Esophagus (tissue), 2 donors: ENCODE measurements at regions not wholly inside any gene's neighbourhood (a gene's known extent, or its start where the extent isn't known, plus 50 kb on each side); places are given as distances from the start of the nearest gene placed in this dataset.

Source experiments
- H3K27ac ChIP-seq, 2 donors: one replicate each; pipeline ENCODE4 v1.5.1; 2013; ENCODE audit warnings: low read depth in 2 of 2, mild to moderate bottlenecking in 2 of 2, inconsistent platforms in 1 of 2, low read length in 1 of 2, moderate library complexity in 1 of 2
- H3K27me3 ChIP-seq, 2 donors: one replicate each; pipeline ENCODE4 v1.6.1; 2013; ENCODE audit warnings: low read length in 2 of 2, control low read depth in 1 of 2, mild to moderate bottlenecking in 1 of 2; ENCODE audit not compliant: insufficient read depth in 2 of 2, control insufficient read depth in 1 of 2
- H3K36me3 ChIP-seq, 2 donors: one replicate each; pipeline ENCODE4 v1.6.1; 2013; ENCODE audit warnings: low read length in 1 of 2; ENCODE audit not compliant: control insufficient read depth in 2 of 2, insufficient read depth in 2 of 2
- H3K4me1 ChIP-seq, 2 donors: one replicate each; pipeline ENCODE4 v1.6.1; 2013; ENCODE audit warnings: low read length in 1 of 2; ENCODE audit not compliant: control insufficient read depth in 2 of 2, insufficient read depth in 2 of 2
- H3K4me3 ChIP-seq, 2 donors: one replicate each; pipeline ENCODE4 v1.5.1; 2013; ENCODE audit warnings: low read length in 2 of 2, mild to moderate bottlenecking in 2 of 2, low read depth in 1 of 2, moderate library complexity in 1 of 2
- H3K9me3 ChIP-seq, 2 donors: one replicate each; pipeline ENCODE4 v1.6.1; 2013; ENCODE audit warnings: mild to moderate bottlenecking in 2 of 2, low read depth in 1 of 2, low read length in 1 of 2, moderate library complexity in 1 of 2; ENCODE audit not compliant: control insufficient read depth in 2 of 2, insufficient read depth in 1 of 2
- WGBS, 2 donors: extraction: QIAGEN DNeasy Blood & Tissue Kit; methylation state at CpG; one replicate each; pipeline ENCODE4 v1.1.7; 2013; 5-methylcytosine and 5-hydroxymethylcytosine counted together
- donor health status: healthy with polysubstance abuse.
- donor health status: Bipolar disorder and iron deficiency.

- Histone ChIP-seq H3K4me1 (no peaks in the 10 kb centered on the region), H3K36me3 (no peaks in the 10 kb centered on the region), H3K9me3 (no peaks in the 10 kb centered on the region), H3K4me3 (no peak overlapping the region), H3K27ac (no peak overlapping the region), H3K27me3 (no peaks in the 10 kb centered on the region)
- WGBS, 2 donors, result 90 to 93% methylated on average over 2 of the region's 2 CpGs
These were observed 1152.1 kb downstream of the FAT4 start for GRCh38 chr4:126466848-126467247.

GRCh38 chr4:126468144-126468543 is 1153.4 kb downstream of the FAT4 start:
- Histone ChIP-seq H3K36me3 (no peaks in the 10 kb centered on the region), H3K27ac (no peak overlapping the region), H3K4me1 (no peaks in the 10 kb centered on the region), H3K27me3 (no peaks in the 10 kb centered on the region), H3K4me3 (no peak overlapping the region), H3K9me3 (no peaks in the 10 kb centered on the region)
- WGBS, 2 donors, result 97 to 100% methylated on average over 1 of the region's 1 CpG

GRCh38 chr4:126470862-126471261 is 1156.1 kb downstream of the FAT4 start:
- Histone ChIP-seq H3K27me3 (no peaks in the 10 kb centered on the region), H3K27ac (no peak overlapping the region), H3K4me3 (no peak overlapping the region), H3K4me1 (no peaks in the 10 kb centered on the region), H3K36me3 (no peaks in the 10 kb centered on the region), H3K9me3 (no peaks in the 10 kb centered on the region)
- WGBS, 2 donors, result 73 to 76% methylated on average over 3 of the region's 3 CpGs

- no peaks in the 10 kb centered on the region for H3K27me3 ChIP-seq
- 64 to 75% methylated on average over 2 of the region's 2 CpGs for WGBS, 2 donors
- H3K4me3 ChIP-seq, result no peak overlapping the region
- H3K27ac ChIP-seq, result no peak overlapping the region
- no peaks in the 10 kb centered on the region for H3K4me1 ChIP-seq
- peaks cover 3 to 9% of the 10 kb centered on the region in 2 donors for H3K9me3 ChIP-seq
- no peaks in the 10 kb centered on the region for H3K36me3 ChIP-seq
These were observed 1157.0 kb upstream of the INTU start for GRCh38 chr4:126475730-126476129.

GRCh38 chr4:126479709-126480108 is 1153.0 kb upstream of the INTU start:
- Histone ChIP-seq H3K4me3 (no peak overlapping the region), H3K4me1 (no peaks in the 10 kb centered on the region), H3K27me3 (no peaks in the 10 kb centered on the region), H3K36me3 (no peaks in the 10 kb centered on the region), H3K9me3 (peaks cover 3 to 9% of the 10 kb centered on the region in 2 donors), H3K27ac (no peak overlapping the region)
- WGBS, 2 donors, result 92 to 93% methylated on average over 7 of the region's 7 CpGs

- H3K36me3 ChIP-seq, result no peaks in the 10 kb centered on the region
- H3K9me3 ChIP-seq, result peaks cover 3 to 9% of the 10 kb centered on the region in 2 donors
- no peak overlapping the region for H3K27ac ChIP-seq
- H3K4me3 ChIP-seq, result no peak overlapping the region
- no peaks in the 10 kb centered on the region for H3K4me1 ChIP-seq
- H3K27me3 ChIP-seq, result no peaks in the 10 kb centered on the region
These were observed 1150.4 kb upstream of the INTU start for GRCh38 chr4:126482311-126482710.

- no peak overlapping the region for H3K4me3 ChIP-seq
- no peaks in the 10 kb centered on the region for H3K27me3 ChIP-seq
- no peaks in the 10 kb centered on the region for H3K9me3 ChIP-seq
- no peaks in the 10 kb centered on the region for H3K4me1 ChIP-seq
- no peak overlapping the region for H3K27ac ChIP-seq
- H3K36me3 ChIP-seq, result no peaks in the 10 kb centered on the region
- 63 to 75% methylated on average over 1 of the region's 1 CpG for WGBS, 2 donors
These were observed 1146.4 kb upstream of the INTU start for GRCh38 chr4:126486377-126486776.

GRCh38 chr4:126489826-126490463 is 1142.8 kb upstream of the INTU start:
- no peaks in the 10 kb centered on the region for H3K36me3 ChIP-seq
- no peaks in the 10 kb centered on the region for H3K9me3 ChIP-seq
- no peaks in the 10 kb centered on the region for H3K4me1 ChIP-seq
- H3K4me3 ChIP-seq, result no peak overlapping the region
- H3K27ac ChIP-seq, result no peak overlapping the region
- H3K27me3 ChIP-seq, result no peaks in the 10 kb centered on the region
- 94% methylated on average over 28 to 33 of the region's 33 CpGs for WGBS, 2 donors

GRCh38 chr4:126495163-126495752 is 1137.5 kb upstream of the INTU start:
- no peaks in the 10 kb centered on the region for H3K27me3 ChIP-seq
- H3K4me1 ChIP-seq, result no peaks in the 10 kb centered on the region
- no peaks in the 10 kb centered on the region for H3K9me3 ChIP-seq
- no peaks in the 10 kb centered on the region for H3K36me3 ChIP-seq
- no peak overlapping the region for H3K27ac ChIP-seq
- 65 to 82% methylated on average over 1 of the region's 1 CpG for WGBS, 2 donors
- H3K4me3 ChIP-seq, result no peak overlapping the region

GRCh38 chr4:126512979-126513378 is 1119.8 kb upstream of the INTU start:
- no peak overlapping the region for H3K27ac ChIP-seq
- no peaks in the 10 kb centered on the region for H3K4me1 ChIP-seq
- no peak overlapping the region for H3K4me3 ChIP-seq
- no peaks in the 10 kb centered on the region for H3K27me3 ChIP-seq
- WGBS, 2 donors, result 69 to 78% methylated on average over 1 of the region's 1 CpG
- no peaks in the 10 kb centered on the region for H3K9me3 ChIP-seq
- H3K36me3 ChIP-seq, result no peaks in the 10 kb centered on the region
